ENCODE measurements at regions not wholly inside any gene's neighbourhood (a gene's known extent, or its start where the extent isn't known, plus 50 kb on each side); places are given as distances from the start of the nearest gene placed in this dataset.

DNA sequence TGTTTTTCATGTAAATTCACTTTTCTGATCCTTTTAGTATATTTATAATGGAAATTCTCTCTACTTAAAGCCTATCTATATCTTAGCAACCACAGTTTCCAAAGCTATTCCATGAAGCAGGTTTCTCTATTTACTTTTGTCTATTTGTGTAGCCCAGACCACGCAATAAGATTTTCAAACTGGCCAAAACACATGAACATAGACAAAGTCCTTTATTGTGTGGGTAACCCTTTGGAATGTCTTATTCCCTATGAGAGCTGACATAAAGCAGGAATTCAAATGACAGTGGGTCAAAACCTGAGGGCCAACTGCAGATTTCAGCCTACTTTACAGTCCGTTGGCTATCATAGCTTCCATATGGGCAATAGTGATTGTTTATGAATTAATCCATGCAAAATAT, 252.6 kb downstream of the LTN1 start:
- H3K27me3 ChIP-seq (ENCODE audit: insufficient read depth, low read length, poor library complexity), result no peaks in the 10 kb centered on the region
- TF ChIP-seq EZH2 (IDR thresholded peaks at IDR 0.05; ENCODE audit: borderline replicate concordance, low read depth, low read length, severe bottlenecking), result no peak
- TF ChIP-seq CTCF (IDR thresholded peaks at IDR 0.05; ENCODE audit: borderline replicate concordance, extremely low read depth, low read length, poor library complexity, severe bottlenecking), result no peak
- H3K4me1 ChIP-seq (ENCODE audit: insufficient read depth, low read length), result peaks cover under 1% of the 10 kb centered on the region
- no peaks in the 10 kb centered on the region for H3K9me3 ChIP-seq (ENCODE audit: insufficient read depth, low read length, severe bottlenecking)
- H3K79me2 ChIP-seq (ENCODE audit: insufficient read depth, low read length), result no peaks in the 10 kb centered on the region
- H2AFZ ChIP-seq (ENCODE audit: low read depth, low read length), result no peak overlapping the region
- H3K4me2 ChIP-seq (ENCODE audit: insufficient read depth, low read length), result no peak overlapping the region
- H4K20me1 ChIP-seq (ENCODE audit: insufficient read depth, low read length), result no peaks in the 10 kb centered on the region
- H3K27ac ChIP-seq (ENCODE audit: low read length), result no peak overlapping the region
- no peak overlapping the region for H3K9ac ChIP-seq (ENCODE audit: low read depth, low read length)
- DNase-seq, result no peak
- H3K36me3 ChIP-seq (ENCODE audit: insufficient read depth, low read length), result no peaks in the 10 kb centered on the region
- no peak overlapping the region for H3K4me3 ChIP-seq (ENCODE audit: low read depth in 1 of 2, low read length in 2 of 2)
- ATAC-seq (ENCODE audit: insufficient read depth, low read depth), result no peak

- no peak for DNase-seq
- H3K9ac ChIP-seq (ENCODE audit: low read depth, low read length), result no peak overlapping the region
- no peaks in the 10 kb centered on the region for H3K36me3 ChIP-seq (ENCODE audit: insufficient read depth, low read length)
- no peak overlapping the region for H2AFZ ChIP-seq (ENCODE audit: low read depth, low read length)
- no peak for ATAC-seq (ENCODE audit: insufficient read depth, low read depth)
- H3K4me3 ChIP-seq (ENCODE audit: low read depth in 1 of 2, low read length in 2 of 2), result no peak overlapping the region
- H3K27me3 ChIP-seq (ENCODE audit: insufficient read depth, low read length, poor library complexity), result no peaks in the 10 kb centered on the region
- H3K4me1 ChIP-seq (ENCODE audit: insufficient read depth, low read length), result no peaks in the 10 kb centered on the region
- H3K9me3 ChIP-seq (ENCODE audit: insufficient read depth, low read length, severe bottlenecking), result no peaks in the 10 kb centered on the region
- H3K79me2 ChIP-seq (ENCODE audit: insufficient read depth, low read length), result no peaks in the 10 kb centered on the region
- no peak overlapping the region for H3K4me2 ChIP-seq (ENCODE audit: insufficient read depth, low read length)
- H3K27ac ChIP-seq (ENCODE audit: low read length), result no peak overlapping the region
- TF ChIP-seq CTCF (IDR thresholded peaks at IDR 0.05; ENCODE audit: borderline replicate concordance, extremely low read depth, low read length, poor library complexity, severe bottlenecking) (no peak), EZH2 (IDR thresholded peaks at IDR 0.05; ENCODE audit: borderline replicate concordance, low read depth, low read length, severe bottlenecking) (no peak)
- H4K20me1 ChIP-seq (ENCODE audit: insufficient read depth, low read length), result no peaks in the 10 kb centered on the region
These were observed 253.8 kb downstream of the LTN1 start for GRCh38 chr21:28738882-28739281.

DNA sequence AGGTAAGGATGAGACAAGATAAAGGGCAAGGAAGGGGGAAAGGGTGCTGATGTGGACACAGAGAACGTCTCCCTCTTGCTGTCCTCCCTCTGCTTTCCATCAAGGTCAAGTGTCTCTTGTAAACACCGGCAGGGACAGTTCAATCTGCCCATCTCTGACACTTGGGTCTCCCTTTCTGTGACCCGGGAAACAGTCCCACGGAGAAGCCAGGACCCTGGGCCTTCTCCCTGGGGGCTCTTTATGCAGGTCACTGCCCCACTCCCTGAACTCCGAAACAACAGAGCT, 254.3 kb downstream of the LTN1 start:
- Histone ChIP-seq H3K36me3 (ENCODE audit: insufficient read depth, low read length) (no peaks in the 10 kb centered on the region), H3K27me3 (ENCODE audit: insufficient read depth, low read length, poor library complexity) (no peaks in the 10 kb centered on the region), H3K4me1 (ENCODE audit: insufficient read depth, low read length) (no peaks in the 10 kb centered on the region), H2AFZ (ENCODE audit: low read depth, low read length) (no peak overlapping the region), H4K20me1 (ENCODE audit: insufficient read depth, low read length) (no peaks in the 10 kb centered on the region), H3K79me2 (ENCODE audit: insufficient read depth, low read length) (no peaks in the 10 kb centered on the region), H3K4me3 (ENCODE audit: low read depth in 1 of 2, low read length in 2 of 2) (no peak overlapping the region), H3K9me3 (ENCODE audit: insufficient read depth, low read length, severe bottlenecking) (no peaks in the 10 kb centered on the region), H3K4me2 (ENCODE audit: insufficient read depth, low read length) (no peak overlapping the region), H3K9ac (ENCODE audit: low read depth, low read length) (no peak overlapping the region), H3K27ac (ENCODE audit: low read length) (no peak overlapping the region)
- ATAC-seq (ENCODE audit: insufficient read depth, low read depth) (no peak), DNase-seq (no peak)
- no peak for TF ChIP-seq EZH2 (IDR thresholded peaks at IDR 0.05; ENCODE audit: borderline replicate concordance, low read depth, low read length, severe bottlenecking)
- TF ChIP-seq CTCF (IDR thresholded peaks at IDR 0.05; ENCODE audit: borderline replicate concordance, extremely low read depth, low read length, poor library complexity, severe bottlenecking), result no peak
